ENCODE measurements at regions not wholly inside any gene's neighbourhood (a gene's known extent, or its start where the extent isn't known, plus 50 kb on each side); places are given as distances from the start of the nearest gene placed in this dataset.
"Not testable (repeated sequence)": the region's sequence is repeated elsewhere in the genome, so short reads cannot be mapped to it uniquely, and the experiment has no call there.

DNA sequence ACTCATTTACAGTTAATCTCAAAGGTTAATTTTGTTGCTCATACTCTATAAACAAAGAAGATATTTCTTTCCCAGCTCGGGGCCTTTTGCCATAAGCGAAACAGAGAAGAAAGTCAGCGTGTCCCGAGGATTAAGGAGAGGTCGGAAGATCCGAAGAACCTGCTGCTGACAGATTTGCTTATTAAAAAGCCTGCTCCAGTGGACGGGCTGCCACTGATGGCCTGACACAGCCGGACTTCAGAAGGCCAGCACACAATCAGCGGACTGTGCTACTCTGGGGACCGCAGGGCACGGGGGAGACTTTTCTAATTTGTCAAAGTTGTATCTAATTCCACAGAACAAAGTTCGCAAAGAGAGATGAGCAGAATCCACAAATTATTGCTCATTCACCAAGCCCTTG lies 315.4 kb downstream of the ETAA1 start:
- DNase-seq: no peak

DNA sequence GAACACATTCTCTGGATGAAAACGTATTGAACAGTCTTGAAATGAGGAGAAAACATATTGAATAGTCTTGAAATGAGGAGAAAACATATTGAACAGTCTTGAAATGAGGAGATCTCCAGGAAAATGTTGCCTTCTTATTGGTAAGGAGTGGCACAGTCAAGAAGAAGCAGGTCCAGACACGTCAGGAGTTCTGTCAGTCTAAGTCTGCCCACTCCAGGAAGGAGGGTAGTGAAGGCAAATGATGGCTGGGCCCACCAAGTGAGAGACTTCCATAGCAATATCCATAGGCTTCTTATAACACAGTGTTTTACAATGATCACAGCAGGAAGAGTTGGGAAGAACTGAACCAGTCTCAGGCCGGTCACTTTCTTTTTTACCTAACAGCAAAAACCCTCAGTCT lies 316.2 kb downstream of the ETAA1 start:
- no peak for DNase-seq

DNA sequence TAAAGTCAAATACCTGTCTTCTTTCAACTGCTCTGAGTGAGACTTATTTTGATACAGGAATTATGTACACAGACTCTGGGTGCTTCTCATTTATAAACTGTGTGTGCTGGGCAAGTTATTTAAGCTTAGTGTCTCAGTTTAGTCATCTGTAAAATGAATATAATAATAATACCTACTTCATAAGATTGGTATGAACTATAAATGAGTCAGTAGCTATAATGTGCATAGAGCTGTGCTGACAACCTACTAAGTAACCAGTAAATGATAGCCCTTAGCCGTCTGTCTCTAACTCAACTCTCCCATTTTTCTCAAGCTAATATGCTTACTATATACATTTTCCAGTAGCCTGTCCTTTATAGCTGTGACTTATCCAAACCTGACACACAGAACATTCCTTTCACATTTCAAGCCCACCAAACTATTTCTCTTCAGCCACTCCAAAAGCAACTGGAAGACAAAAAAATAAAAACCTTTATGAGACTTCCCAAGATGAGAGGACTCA lies 319.8 kb downstream of the ETAA1 start:
- no peak for DNase-seq

- no peak for DNase-seq
Measured at GRCh38 chr2:67717692-67718091, 320.6 kb downstream of the ETAA1 start.

DNA sequence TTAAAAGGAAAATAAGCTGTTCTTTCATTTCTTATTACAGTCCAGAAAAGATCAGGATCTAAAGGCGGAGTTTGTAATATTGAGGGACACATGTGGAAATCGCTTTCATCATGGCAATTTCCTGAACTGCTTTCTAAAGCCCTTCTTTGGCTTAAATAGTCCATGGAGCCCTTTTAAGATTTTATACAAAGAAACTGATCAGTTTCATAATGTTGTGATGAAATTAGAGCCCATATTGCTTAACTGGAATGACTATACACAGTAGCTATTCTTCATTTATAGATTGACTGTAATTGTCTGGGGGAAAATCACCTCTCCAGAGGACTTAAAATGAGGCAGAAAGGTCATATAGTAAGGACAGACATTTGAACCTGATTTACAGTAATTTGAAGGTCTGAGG lies 322.2 kb downstream of the ETAA1 start:
- DNase-seq: no peak

- DNase-seq: no peak
Measured at GRCh38 chr2:67721516-67721915, 324.4 kb downstream of the ETAA1 start.

DNA sequence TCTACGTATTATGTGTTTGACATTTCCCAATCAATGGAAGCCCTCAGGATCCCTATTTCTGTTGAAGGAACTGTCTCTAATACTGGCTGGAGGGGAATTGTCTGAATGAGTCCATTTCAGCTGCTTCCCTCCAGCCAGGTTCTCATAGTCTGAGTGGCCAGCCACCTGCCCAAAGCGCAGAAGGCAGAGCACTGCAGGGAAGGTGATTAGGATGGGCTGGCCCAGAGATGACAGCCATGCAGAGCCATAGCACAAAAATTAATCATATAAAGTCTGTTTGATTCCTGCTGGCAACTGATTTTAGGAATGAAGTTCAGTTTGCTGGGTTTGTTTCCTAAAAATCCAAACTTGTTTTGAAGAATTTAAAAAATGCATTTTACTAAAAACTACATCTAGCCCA lies 327.1 kb downstream of the ETAA1 start:
- DNase-seq: no peak

DNA sequence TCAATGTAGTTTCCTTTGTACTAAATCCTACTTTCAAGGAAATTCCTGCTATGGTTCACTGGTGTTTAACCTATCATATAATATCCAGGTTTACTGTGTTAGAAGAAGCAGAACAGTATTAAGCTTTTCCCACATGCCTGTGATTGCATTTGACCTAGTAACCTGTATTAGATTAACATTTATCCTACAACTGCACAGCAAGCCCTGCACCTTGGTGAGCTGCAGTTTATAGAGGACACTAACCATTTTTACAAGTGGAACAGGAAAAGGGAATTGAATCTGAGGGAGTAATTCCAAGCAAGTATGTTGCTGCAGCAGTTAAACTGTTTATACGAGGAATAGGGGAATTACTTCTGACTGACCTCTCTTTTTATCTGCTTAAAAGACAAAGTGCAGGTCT lies 328.6 kb downstream of the ETAA1 start:
- no peak for DNase-seq

GRCh38 chr2:67726416-67726815 lies 329.3 kb downstream of the ETAA1 start:
- no peak for DNase-seq

GRCh38 chr2:67727131-67727530 lies 330.0 kb downstream of the ETAA1 start:
- DNase-seq: no peak

DNA sequence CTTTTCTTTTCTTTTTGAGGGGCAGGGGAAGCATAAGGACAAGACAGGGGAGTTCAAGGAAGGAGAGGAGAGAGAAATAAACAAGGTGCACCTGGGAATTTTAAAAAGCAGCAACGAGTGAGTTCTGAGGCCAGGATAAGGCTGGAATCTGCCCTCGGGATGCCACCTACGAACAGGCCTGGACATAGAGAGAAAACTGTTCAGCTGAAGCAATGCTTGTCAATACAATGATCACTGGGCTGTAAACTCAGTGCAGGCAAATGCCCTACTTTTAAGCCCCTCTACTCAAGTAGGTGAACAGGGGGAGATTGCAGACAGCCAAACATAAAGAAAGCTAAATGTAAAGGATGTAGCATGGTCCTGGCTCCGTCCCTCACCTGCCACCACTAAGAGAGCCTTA lies 330.5 kb downstream of the ETAA1 start:
- DNase-seq: no peak

GRCh38 chr2:67729474-67729873 lies 332.3 kb downstream of the ETAA1 start:
- no peak for DNase-seq

DNA sequence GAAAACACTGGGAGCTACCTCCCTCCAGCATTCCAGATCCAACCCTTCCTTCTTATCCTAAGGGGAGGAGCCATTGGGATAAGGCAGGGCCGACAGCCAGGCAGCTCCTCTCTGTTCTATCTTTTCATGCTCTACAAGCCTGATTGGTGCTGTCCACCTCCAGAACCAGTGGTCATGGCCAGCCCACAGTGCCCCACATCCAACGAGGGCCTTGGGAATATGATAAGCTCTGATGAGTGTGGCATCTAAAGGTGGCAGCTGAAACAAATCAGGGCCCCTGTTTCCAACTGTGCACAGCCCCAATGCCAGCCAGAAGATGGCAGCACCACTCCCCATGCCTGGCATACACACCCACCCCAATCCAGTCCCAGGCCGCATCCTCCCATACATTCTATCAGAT lies 329.3 kb downstream of the C1D start:
- peak; percentile 18 for DNase-seq

GRCh38 chr2:67752199-67752598 lies 310.6 kb downstream of the C1D start:
- no peak for DNase-seq

- DNase-seq: no peak
Measured at GRCh38 chr2:67752969-67753368, 309.8 kb downstream of the C1D start.

- no peak for DNase-seq
Measured at GRCh38 chr2:67755156-67755882, 307.5 kb downstream of the C1D start.

DNA sequence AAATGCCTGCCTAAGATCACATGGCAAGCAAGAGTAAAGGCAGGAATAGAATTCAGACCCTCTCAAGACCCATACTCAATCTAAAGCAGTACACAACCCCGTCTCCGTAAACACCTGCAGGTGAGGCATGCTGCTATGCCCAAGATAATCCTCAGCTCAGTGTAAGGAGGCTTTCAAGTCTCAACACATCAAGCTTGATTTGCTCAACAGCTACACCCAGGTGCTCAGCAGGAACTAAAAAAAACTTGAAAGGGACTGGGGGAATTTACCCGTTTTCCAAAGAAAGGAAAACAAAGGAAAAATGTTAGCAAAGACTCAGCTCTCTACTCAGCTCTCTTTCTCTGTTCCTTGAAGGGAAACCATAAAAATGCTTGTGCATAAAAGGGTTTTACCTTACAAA lies 301.8 kb downstream of the C1D start:
- DNase-seq: no peak

GRCh38 chr2:67771380-67771779 lies 291.4 kb downstream of the C1D start:
- DNase-seq: no peak

- DNase-seq: no peak
Measured at GRCh38 chr2:67772216-67773170, 290.3 kb downstream of the C1D start.

- no peak for DNase-seq
Measured at GRCh38 chr2:67773851-67774250, 289.0 kb downstream of the C1D start.

DNA sequence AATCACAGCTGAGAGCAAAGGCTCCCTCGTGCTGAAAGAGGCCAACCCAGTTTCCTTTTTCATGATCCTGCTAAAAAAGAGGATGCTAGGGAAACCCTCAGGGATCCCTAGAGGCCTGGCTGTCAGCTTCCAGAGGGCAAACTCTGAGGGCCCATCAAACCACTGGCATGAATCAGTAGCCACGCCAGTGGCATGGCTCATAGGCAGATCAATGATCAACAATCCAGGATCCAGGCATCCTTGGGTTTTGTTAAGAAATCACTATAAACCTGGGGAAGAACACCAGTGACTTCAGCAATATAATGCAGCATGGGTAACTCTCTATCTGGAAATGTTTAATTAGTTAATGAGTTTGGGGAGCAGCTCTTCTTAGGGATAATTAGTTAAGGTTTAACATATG lies 286.5 kb downstream of the C1D start:
- DNase-seq: no peak

GRCh38 chr2:67777010-67777409 lies 285.8 kb downstream of the C1D start:
- DNase-seq: no peak

- DNase-seq: no peak
Measured at GRCh38 chr2:67777836-67778429, 284.9 kb downstream of the C1D start.

DNA sequence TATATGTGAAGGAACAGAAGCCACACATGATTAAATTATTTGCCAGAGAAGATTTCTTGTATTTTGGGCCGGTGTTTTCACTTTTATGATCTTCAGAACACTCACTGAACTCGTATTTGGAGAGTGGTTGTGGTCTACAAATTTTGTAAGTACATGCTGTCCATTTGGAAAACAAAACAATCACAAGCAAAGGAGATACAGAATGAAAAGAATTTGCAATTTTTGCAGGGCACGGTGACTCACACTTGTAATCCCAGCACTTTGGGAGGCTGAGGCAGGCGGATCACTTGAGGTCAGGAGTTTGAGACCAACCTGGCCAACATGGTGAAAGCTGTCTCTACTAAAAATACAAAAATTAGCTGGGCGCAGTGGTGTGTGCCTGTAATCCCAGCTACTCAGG lies 282.0 kb downstream of the C1D start:
- DNase-seq: not testable (repeated sequence)

All from right hindlimb (tissue), 1 donor.